GM06990 (cell line): ENCODE measurements at regions not wholly inside any gene's neighbourhood (a gene's known extent, or its start where the extent isn't known, plus 50 kb on each side); places are given as distances from the start of the nearest gene placed in this dataset.

Experiments used
- DNase-seq: peaks from one replicate; pipeline ENCODE4 v3.0.0-alpha.2; 2011; ENCODE audit not compliant: insufficient read length; ENCODE audit errors: extremely low read depth
- H3K27me3 ChIP-seq: replicated peaks from 2 replicates; pipeline ENCODE4 v1.6.0; 2011; ENCODE audit warnings: low read length; ENCODE audit not compliant: control insufficient read depth, insufficient read depth
- H3K36me3 ChIP-seq: 2 replicates; pipeline ENCODE4 v1.5.1; 2011; ENCODE audit warnings: low read length; ENCODE audit not compliant: control insufficient read depth, insufficient read depth
- H3K4me3 ChIP-seq: replicated peaks from 2 replicates; pipeline ENCODE4 v1.5.1; 2011; ENCODE audit warnings: low read depth, mild to moderate bottlenecking, control low read depth, low read length
- CTCF ChIP-seq: IDR thresholded peaks from 2 replicates; pipeline ENCODE4 v1.5.1; 2011; ENCODE audit warnings: low read length, control low read depth, mild to moderate bottlenecking, inconsistent platforms; ENCODE audit not compliant: insufficient read depth, poor library complexity, severe bottlenecking

GRCh38 chrX:79556800-79557199 lies 189.7 kb upstream of the ITM2A start:
- Histone ChIP-seq H3K4me3 (no peak overlapping the region), H3K27me3 (no peaks in the 10 kb centered on the region), H3K36me3 (no peaks in the 10 kb centered on the region)
- no peak for TF ChIP-seq CTCF
- no peak for DNase-seq

DNA sequence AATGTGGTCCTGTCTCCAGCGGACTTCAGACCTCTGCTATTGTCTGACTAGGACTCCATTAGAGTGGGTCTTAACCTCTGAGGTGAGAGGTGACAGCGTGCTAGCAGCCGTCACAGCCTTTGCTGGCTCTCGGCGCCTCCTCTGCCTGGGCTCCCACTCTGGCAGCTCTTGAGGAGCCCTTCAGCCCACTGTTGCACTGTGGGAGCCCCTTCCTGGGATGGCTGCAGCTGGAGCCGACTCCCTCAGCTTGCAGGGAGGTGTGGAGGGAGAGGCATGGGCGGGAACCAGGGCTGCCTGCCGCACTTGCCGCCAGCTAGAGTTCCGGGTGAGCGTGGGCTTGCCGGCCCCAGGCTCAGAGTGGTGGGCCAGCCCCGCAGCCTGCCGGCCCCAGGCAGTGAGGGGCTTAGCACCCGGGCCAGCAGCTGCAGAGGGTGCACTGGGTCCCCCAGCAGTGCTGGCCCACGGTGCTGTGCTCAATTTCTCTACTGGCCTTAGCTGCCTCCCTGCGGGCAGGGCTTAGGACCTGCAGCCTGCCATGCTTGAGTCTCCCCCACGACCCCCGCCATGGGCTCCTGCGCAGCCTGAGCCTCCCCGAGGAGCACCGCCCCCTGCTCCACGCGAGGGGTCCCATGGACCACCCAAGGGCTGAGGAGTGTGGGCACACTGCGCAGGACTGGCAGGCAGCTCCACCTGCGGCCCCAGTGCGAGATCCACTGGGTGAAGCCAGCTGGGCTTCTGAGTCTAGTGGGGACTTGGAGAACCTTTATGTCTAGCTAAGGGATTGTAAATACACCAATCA lies 163.4 kb upstream of the ITM2A start:
- Histone ChIP-seq H3K4me3 (no peak overlapping the region), H3K36me3 (no peaks in the 10 kb centered on the region), H3K27me3 (no peaks in the 10 kb centered on the region)
- no peak for DNase-seq
- no peak for TF ChIP-seq CTCF

DNA sequence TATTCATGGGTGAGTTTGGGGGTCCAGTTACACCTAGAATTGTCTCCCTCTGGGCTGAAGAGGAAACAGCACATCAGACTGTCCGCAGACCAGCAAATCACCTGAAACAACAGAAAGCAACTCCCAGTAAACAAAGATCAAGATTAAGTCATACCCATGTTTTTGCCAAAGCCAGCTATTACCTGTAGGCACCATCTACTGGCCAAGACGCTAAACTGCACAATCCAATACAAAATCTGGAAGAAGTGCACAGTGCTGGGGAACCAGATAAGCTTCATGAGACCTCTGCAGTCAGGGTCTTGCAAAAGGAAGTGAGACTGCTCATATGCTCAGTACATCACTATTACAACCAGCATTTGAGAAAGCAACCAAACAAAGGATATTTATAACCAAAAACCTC lies 157.5 kb upstream of the ITM2A start:
- Histone ChIP-seq H3K36me3 (no peaks in the 10 kb centered on the region), H3K27me3 (no peaks in the 10 kb centered on the region), H3K4me3 (no peak overlapping the region)
- TF ChIP-seq CTCF = peak; percentile 63
- no peak for DNase-seq

DNA sequence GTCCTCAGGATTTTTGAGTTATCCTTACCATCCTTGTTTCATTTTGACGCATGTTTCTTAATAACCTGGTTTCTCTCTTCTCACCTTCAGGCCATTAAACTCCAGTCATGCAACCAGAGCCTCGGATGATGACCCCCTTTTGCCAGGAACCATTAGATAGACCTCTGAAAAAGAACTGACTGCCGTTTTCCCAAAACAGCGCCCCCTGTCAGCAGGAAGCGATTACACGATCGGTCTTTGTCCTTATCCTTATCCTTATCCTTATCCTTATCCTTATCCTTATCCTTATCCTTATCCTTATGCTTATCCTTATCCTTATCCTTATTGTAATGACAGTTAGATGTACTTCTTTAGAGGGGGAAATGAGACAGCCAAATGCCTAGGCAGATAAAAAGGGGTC lies 148.4 kb upstream of the ITM2A start:
- Histone ChIP-seq H3K27me3 (no peaks in the 10 kb centered on the region), H3K4me3 (no peak overlapping the region)
- no peak for DNase-seq

DNA sequence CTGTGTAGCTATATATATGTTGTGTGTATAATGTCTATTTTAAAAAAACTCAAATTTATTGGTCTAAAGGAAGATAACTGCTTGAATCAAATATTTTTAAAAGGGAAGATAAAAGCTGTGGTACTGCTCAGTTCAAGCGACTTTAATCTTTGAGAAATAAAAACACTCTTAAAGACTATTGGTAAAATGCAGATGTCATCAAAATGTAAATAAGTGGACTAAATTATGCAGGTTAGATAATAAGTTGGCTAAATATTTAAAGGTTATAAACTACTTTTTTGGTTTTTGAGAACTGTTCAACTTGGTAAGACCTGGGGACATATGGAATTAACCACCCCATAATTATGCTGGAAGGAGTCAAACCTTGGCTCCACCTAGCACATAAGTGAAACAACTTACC lies 144.7 kb upstream of the ITM2A start:
- no peaks in the 10 kb centered on the region for H3K27me3 ChIP-seq

More for the DNA sequence above, 148.4 kb upstream of the ITM2A start:
- H3K36me3 ChIP-seq = no peaks in the 10 kb centered on the region
- TF ChIP-seq CTCF = peak; percentile 6

More for the DNA sequence above, 144.7 kb upstream of the ITM2A start:
- no peak overlapping the region for H3K4me3 ChIP-seq
- TF ChIP-seq CTCF = no peak
- H3K36me3 ChIP-seq = no peaks in the 10 kb centered on the region
- no peak for DNase-seq
